ENCODE measurements at regions not wholly inside any gene's neighbourhood (a gene's known extent, or its start where the extent isn't known, plus 50 kb on each side); places are given as distances from the start of the nearest gene placed in this dataset. TPM values are rescaled to one million over a fixed set of nuclear protein-coding genes. Genes with fewer than 3 reads are reported as not detected.

Small RNAs in the stretch of these regions (small RNA-seq; reads per million reads assigned to genes)
- gene AC079598.2 (ENCODE audit: insufficient read depth) (not detected), gene AC079598.3 (ENCODE audit: insufficient read depth) (not detected), gene AC079598.4 (ENCODE audit: insufficient read depth) (not detected), gene CYCSP30 (ENCODE audit: insufficient read depth) (not detected)

Measured in mesendoderm (in vitro differentiated cells).